DOHH2 (cell line): ENCODE measurements at regions not wholly inside any gene's neighbourhood (a gene's known extent, or its start where the extent isn't known, plus 50 kb on each side); places are given as distances from the start of the nearest gene placed in this dataset.

Experiments used
- H3F3A ChIP-seq: fragments of 200-600 bp; sonication (generic), shearing (Covaris generic); 2 replicates; pipeline ENCODE4 v1.6.0; 2016; ENCODE audit warnings: antibody characterized with exemption, mild to moderate bottlenecking; ENCODE audit not compliant: control insufficient read depth, insufficient read depth
- H3K27ac ChIP-seq: fragments of 200-600 bp; sonication (generic); 2 replicates; pipeline ENCODE4 v1.5.1; 2014; ENCODE audit warnings: low read depth, mild to moderate bottlenecking, low read length, moderate library complexity
- H3K27me3 ChIP-seq: fragments of 200-600 bp; sonication (generic); 2 replicates; pipeline ENCODE4 v1.6.1; 2014; ENCODE audit warnings: mild to moderate bottlenecking, low read length, mixed read lengths; ENCODE audit not compliant: control insufficient read depth
- H3K36me3 ChIP-seq: fragments of 200-600 bp; sonication (generic); 2 replicates; pipeline ENCODE4 v1.6.1; 2014; ENCODE audit warnings: mild to moderate bottlenecking, low read length, moderate library complexity, mixed read lengths; ENCODE audit not compliant: control insufficient read depth
- H3K4me1 ChIP-seq: fragments of 200-600 bp; sonication (generic); 2 replicates; pipeline ENCODE4 v1.6.1; 2014; ENCODE audit warnings: mild to moderate bottlenecking, low read length, mixed read lengths; ENCODE audit not compliant: control insufficient read depth
- H3K4me2 ChIP-seq: fragments of 200-600 bp; sonication (generic); 2 replicates; pipeline ENCODE4 v1.6.0; 2014; ENCODE audit warnings: mild to moderate bottlenecking, low read length, moderate library complexity
- H3K4me3 ChIP-seq: fragments of 200-600 bp; sonication (generic); 2 replicates; pipeline ENCODE4 v1.5.1; 2014; ENCODE audit warnings: mild to moderate bottlenecking, low read length, mixed read lengths
- H3K79me2 ChIP-seq: fragments of 200-600 bp; sonication (generic); 2 replicates; pipeline ENCODE4 v1.6.1; 2014; ENCODE audit warnings: mild to moderate bottlenecking, low read length, mixed read lengths; ENCODE audit not compliant: control insufficient read depth
- H3K9me2 ChIP-seq: fragments of 200-600 bp; sonication (generic); replicated peaks from 2 replicates; pipeline ENCODE4 v1.6.1; 2014; ENCODE audit warnings: mild to moderate bottlenecking, low read length, mixed read lengths; ENCODE audit not compliant: control insufficient read depth
- H3K9me3 ChIP-seq: fragments of 200-600 bp; sonication (generic); 2 replicates; pipeline ENCODE4 v1.6.1; 2014; ENCODE audit warnings: antibody characterized with exemption, low read length, mixed read lengths; ENCODE audit not compliant: control insufficient read depth, insufficient read depth
- H4K20me1 ChIP-seq: fragments of 200-600 bp; sonication (generic); 2 replicates; pipeline ENCODE4 v1.6.0; 2014; ENCODE audit warnings: low read depth, mild to moderate bottlenecking, antibody characterized with exemption, low read length, moderate library complexity; ENCODE audit not compliant: control insufficient read depth, insufficient read depth
- EZH2phosphoT487 ChIP-seq: fragments of 200-600 bp; sonication (generic); IDR thresholded peaks from 2 replicates; pipeline ENCODE4 v1.6.1; 2017; ENCODE audit warnings: borderline replicate concordance, mild to moderate bottlenecking, antibody characterized with exemption, low read length, moderate library complexity, mixed read lengths
- TF ChIP-seq, protein P1 (sequence below): fragments of 200-600 bp; sonication (generic); IDR thresholded peaks from one replicate; pipeline ENCODE4 v1.5.1; 2014; ENCODE audit warnings: antibody characterized with exemption, mild to moderate bottlenecking, low read depth, low read length; ENCODE audit not compliant: poor library complexity, severe bottlenecking

DNA sequence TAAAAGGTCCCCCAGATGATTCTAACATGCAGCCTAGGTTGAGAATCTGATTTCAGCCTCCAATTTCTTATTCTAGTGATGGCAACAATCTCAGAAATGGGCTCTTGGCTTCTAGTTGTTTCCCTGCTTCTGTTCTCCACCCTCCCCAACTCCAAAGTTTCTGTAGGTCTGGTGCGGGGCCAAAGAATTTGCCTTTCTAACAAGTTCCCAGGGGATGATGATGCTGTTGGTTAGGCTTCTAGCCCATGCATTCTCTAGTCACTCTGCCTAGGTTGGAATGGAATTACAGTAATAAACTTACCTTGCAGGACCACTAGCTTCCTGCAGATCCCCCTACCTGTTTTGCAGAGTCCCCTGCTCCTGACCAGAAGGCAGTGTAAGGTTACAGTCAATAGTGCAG, 103.2 kb upstream of the PPP2R3A start:
- no peaks in the 10 kb centered on the region for H3K9me3 ChIP-seq
- no peaks in the 10 kb centered on the region for H3F3A ChIP-seq
- no peaks in the 10 kb centered on the region for H3K79me2 ChIP-seq
- no peak overlapping the region for H3K4me3 ChIP-seq
- no peak overlapping the region for H3K4me2 ChIP-seq
- no peak overlapping the region for H3K27ac ChIP-seq
- no peaks in the 10 kb centered on the region for H4K20me1 ChIP-seq
- no peaks in the 10 kb centered on the region for H3K9me2 ChIP-seq
- no peaks in the 10 kb centered on the region; the same call in 1 of the 2 replicates for H3K27me3 ChIP-seq
- H3K36me3 ChIP-seq: no peaks in the 10 kb centered on the region
- H3K4me1 ChIP-seq: no peaks in the 10 kb centered on the region
- no peak for TF ChIP-seq EZH2phosphoT487
- TF ChIP-seq, protein P1, sequence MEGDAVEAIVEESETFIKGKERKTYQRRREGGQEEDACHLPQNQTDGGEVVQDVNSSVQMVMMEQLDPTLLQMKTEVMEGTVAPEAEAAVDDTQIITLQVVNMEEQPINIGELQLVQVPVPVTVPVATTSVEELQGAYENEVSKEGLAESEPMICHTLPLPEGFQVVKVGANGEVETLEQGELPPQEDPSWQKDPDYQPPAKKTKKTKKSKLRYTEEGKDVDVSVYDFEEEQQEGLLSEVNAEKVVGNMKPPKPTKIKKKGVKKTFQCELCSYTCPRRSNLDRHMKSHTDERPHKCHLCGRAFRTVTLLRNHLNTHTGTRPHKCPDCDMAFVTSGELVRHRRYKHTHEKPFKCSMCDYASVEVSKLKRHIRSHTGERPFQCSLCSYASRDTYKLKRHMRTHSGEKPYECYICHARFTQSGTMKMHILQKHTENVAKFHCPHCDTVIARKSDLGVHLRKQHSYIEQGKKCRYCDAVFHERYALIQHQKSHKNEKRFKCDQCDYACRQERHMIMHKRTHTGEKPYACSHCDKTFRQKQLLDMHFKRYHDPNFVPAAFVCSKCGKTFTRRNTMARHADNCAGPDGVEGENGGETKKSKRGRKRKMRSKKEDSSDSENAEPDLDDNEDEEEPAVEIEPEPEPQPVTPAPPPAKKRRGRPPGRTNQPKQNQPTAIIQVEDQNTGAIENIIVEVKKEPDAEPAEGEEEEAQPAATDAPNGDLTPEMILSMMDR: no peak

DNA sequence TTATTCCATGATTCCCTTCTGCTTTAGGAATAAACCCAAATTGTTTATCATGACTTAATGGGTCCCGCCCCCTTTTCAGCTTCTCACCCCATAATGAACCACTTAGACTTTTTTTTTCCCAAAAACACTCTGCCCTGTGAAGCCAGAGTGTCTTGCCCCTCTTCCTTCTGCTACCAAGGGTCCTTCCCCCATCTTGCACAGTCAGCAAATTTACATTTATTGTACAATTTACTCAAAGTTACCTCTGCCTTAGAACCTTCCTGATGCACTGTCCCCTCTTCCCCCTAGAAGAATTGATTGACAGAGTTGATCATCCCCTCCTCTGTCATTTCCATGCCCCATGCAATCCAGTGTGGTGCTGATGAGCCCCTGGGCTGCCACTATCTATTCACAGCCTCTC, 101.5 kb upstream of the PPP2R3A start:
- Histone ChIP-seq H3K9me3 (peaks cover 3% of the 10 kb centered on the region; the same call in 1 of the 2 replicates), H3K79me2 (no peaks in the 10 kb centered on the region), H4K20me1 (no peaks in the 10 kb centered on the region), H3K4me1 (no peaks in the 10 kb centered on the region), H3K9me2 (no peaks in the 10 kb centered on the region), H3K27me3 (no peaks in the 10 kb centered on the region; the same call in 1 of the 2 replicates), H3K36me3 (no peaks in the 10 kb centered on the region), H3K4me2 (no peak overlapping the region), H3K27ac (no peak overlapping the region), H3F3A (no peaks in the 10 kb centered on the region), H3K4me3 (no peak overlapping the region)
- TF ChIP-seq, protein P1: no peak
- no peak for TF ChIP-seq EZH2phosphoT487

DNA sequence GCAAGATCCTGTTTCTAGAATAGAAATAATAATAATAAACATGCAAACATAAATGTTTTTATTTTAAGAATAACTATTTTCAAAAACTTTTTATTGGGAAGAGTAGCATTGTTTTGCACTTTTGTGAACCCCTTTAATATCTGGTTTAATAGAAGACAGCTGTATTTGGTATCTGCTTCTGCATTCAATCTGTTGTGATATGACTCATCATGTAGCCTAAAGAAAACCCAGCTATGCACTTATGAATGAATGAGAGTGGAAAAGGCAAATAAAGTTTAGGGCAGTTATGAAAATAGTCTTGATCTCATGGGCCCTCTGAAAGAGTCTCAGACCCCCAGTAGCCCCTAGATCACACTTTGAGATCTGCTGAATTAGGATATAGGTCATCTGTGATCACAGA, 100.4 kb upstream of the PPP2R3A start:
- no peaks in the 10 kb centered on the region for H3K79me2 ChIP-seq
- H3K4me2 ChIP-seq: no peak overlapping the region
- H4K20me1 ChIP-seq: no peaks in the 10 kb centered on the region
- H3K27ac ChIP-seq: no peak overlapping the region
- no peaks in the 10 kb centered on the region for H3K4me1 ChIP-seq
- no peak for TF ChIP-seq EZH2phosphoT487
- TF ChIP-seq, protein P1: no peak
- no peaks in the 10 kb centered on the region for H3K9me2 ChIP-seq
- no peaks in the 10 kb centered on the region for H3K36me3 ChIP-seq
- H3K27me3 ChIP-seq: no peaks in the 10 kb centered on the region; the same call in 1 of the 2 replicates
- no peaks in the 10 kb centered on the region for H3F3A ChIP-seq
- peaks cover 3% of the 10 kb centered on the region; the same call in 1 of the 2 replicates for H3K9me3 ChIP-seq
- H3K4me3 ChIP-seq: no peak overlapping the region

DNA sequence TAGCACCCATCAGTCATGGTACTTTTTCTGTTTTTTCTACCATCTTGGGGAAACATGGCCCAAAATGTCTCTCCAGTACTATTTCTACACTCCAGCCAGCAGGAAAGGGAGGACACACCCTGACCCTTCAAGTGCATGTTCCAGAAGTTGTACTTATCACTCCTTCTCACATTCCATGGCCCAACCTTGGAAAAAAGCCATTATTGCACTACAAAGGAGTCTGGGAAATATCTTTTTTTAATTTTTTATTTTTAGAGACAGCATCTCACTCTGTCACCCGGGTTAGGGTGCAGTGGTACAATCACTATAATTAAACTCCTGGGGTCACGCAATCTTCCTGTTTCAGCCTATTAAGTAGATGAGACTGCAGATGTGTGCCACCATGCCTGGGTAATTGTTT, 100.0 kb upstream of the PPP2R3A start:
- no peaks in the 10 kb centered on the region for H3K4me1 ChIP-seq
- H3K79me2 ChIP-seq: no peaks in the 10 kb centered on the region
- H3K9me2 ChIP-seq: no peaks in the 10 kb centered on the region
- no peak overlapping the region for H3K4me3 ChIP-seq
- H3K36me3 ChIP-seq: no peaks in the 10 kb centered on the region
- no peaks in the 10 kb centered on the region for H3F3A ChIP-seq
- peaks cover 3% of the 10 kb centered on the region; the same call in 1 of the 2 replicates for H3K9me3 ChIP-seq
- H3K27ac ChIP-seq: no peak overlapping the region
- H4K20me1 ChIP-seq: no peaks in the 10 kb centered on the region
- H3K4me2 ChIP-seq: no peak overlapping the region
- TF ChIP-seq EZH2phosphoT487: no peak
- TF ChIP-seq, protein P1: no peak
- no peaks in the 10 kb centered on the region; the same call in 1 of the 2 replicates for H3K27me3 ChIP-seq
